HCT116 (cell line): ENCODE measurements at regions not wholly inside any gene's neighbourhood (a gene's known extent, or its start where the extent isn't known, plus 50 kb on each side); places are given as distances from the start of the nearest gene placed in this dataset.

ENCODE experiments used
- ATAC-seq: fragments of 200-7000 bp; cut with Tn5 transposase; 2 replicates; pipeline ENCODE4 v1.9.1; 2020; ENCODE audit warnings: mild to moderate bottlenecking, moderate library complexity
- BruUV-seq: library from RNA; stranded (reverse); fragments of 400-500 nt; replicated peaks from 2 replicates; lab custom pipeline; 2021; lab: Mats Ljungman, UMichigan
- CTCF ChIA-PET: fragments of 300-600 bp; sonication (Branson Sonifier 250); formaldehyde crosslinking; loops from one replicate; lab custom pipeline; 2021; ENCODE audit warnings: antibody characterized with exemption; lab: Charles Lee
- POLR2A ChIA-PET: fragments of 300-600, 350-600 bp; sonication (Branson Sonifier 250); formaldehyde crosslinking; loops from one replicate; lab custom pipeline; 2021; ENCODE audit warnings: antibody characterized with exemption; lab: Charles Lee
- RAD21 ChIA-PET, 2 experiments: fragments of 300-600 bp; sonication (Branson Sonifier 250); formaldehyde crosslinking; loops; one replicate each; lab custom pipeline; 2023; ENCODE audit warnings: low total read pairs in 2 of 2; ENCODE audit not compliant: uncharacterized antibody in 2 of 2, unreplicated experiment in 2 of 2, low non-redundant PET in 1 of 2; lab: Charles Lee
- DNase-seq: peaks from one replicate; pipeline ENCODE4 v3.0.0-alpha.2; 2010; ENCODE audit warnings: low read depth, low spot score
- H2AFZ ChIP-seq: fragments of 200-600 bp; shearing (Covaris generic), sonication (generic); 2 replicates; pipeline ENCODE4 v1.6.1; 2017; ENCODE audit warnings: low read depth, mixed run types, mixed read lengths, antibody characterized with exemption, low read length; ENCODE audit not compliant: poor library complexity, severe bottlenecking
- H3K27ac ChIP-seq: 2 replicates; pipeline ENCODE4 v1.5.1; 2012; ENCODE audit warnings: low read depth, low read length
- H3K27me3 ChIP-seq: fragments of 200-600 bp; sonication (generic); 2 replicates; pipeline ENCODE4 v1.6.1; 2016; ENCODE audit warnings: mixed run types, low read length, mixed read lengths; ENCODE audit not compliant: insufficient read depth
- H3K36me3 ChIP-seq, 2 experiments: fragments of 200-500 bp in 1 of 2; fragments of 200-600 bp in 1 of 2; sonication (Bioruptor generic) in 1 of 2; sonication (generic) in 1 of 2; 2 replicates each; pipeline versions ENCODE4 v1.5.1 to v1.6.1; 2014 to 2016; ENCODE audit warnings: low read length in 2 of 2, inconsistent platforms in 1 of 2, mixed read lengths in 1 of 2, mixed run types in 1 of 2; ENCODE audit not compliant: insufficient read depth in 2 of 2, control insufficient read depth in 1 of 2
- H3K4me1 ChIP-seq, 2 experiments: fragments of 200-600 bp in 1 of 2; sonication (generic) in 1 of 2; 2 replicates each; pipeline versions ENCODE4 v1.5.1 to v1.6.1; 2012 to 2017; ENCODE audit warnings: low read length in 2 of 2, inconsistent platforms in 1 of 2, mild to moderate bottlenecking in 1 of 2, mixed read lengths in 1 of 2, mixed run types in 1 of 2, moderate library complexity in 1 of 2; ENCODE audit not compliant: insufficient read depth in 2 of 2, control insufficient read depth in 1 of 2
- H3K4me2 ChIP-seq: fragments of 200-600 bp; sonication (generic); 2 replicates; pipeline ENCODE4 v1.6.1; 2017; ENCODE audit warnings: mixed run types, low read length, mixed read lengths
- H3K4me3 ChIP-seq, 2 experiments: fragments of 200-600 bp in 1 of 2; sonication (generic) in 1 of 2; replicated peaks in 1 of 2; 2 replicates each; pipeline ENCODE4 v1.5.1; 2011 to 2016; ENCODE audit warnings: low read length in 2 of 2, control low read depth in 1 of 2, low read depth in 1 of 2, mild to moderate bottlenecking in 1 of 2, mixed read lengths in 1 of 2, mixed run types in 1 of 2
- H3K79me2 ChIP-seq: fragments of 200-600 bp; sonication (generic); 2 replicates; pipeline ENCODE4 v1.6.1; 2017; ENCODE audit warnings: mild to moderate bottlenecking, mixed run types, low read length, moderate library complexity, mixed read lengths; ENCODE audit not compliant: insufficient read depth
- H3K9ac ChIP-seq: fragments of 200-600 bp; sonication (generic); 2 replicates; pipeline ENCODE4 v1.6.1; 2016; ENCODE audit warnings: low read length, mixed read lengths
- H3K9me2 ChIP-seq: fragments of 200-600 bp; sonication (generic), shearing (Covaris generic); 2 replicates; pipeline ENCODE4 v1.6.1; 2017; ENCODE audit warnings: mixed run types, mild to moderate bottlenecking, moderate library complexity; ENCODE audit not compliant: insufficient read depth
- H3K9me3 ChIP-seq, 2 experiments: fragments of 200-500 bp in 1 of 2; fragments of 200-600 bp in 1 of 2; sonication (Bioruptor generic) in 1 of 2; sonication (generic) in 1 of 2; 2 replicates each; pipeline ENCODE4 v1.6.1; 2014 to 2017; ENCODE audit warnings: low read length in 2 of 2, mixed read lengths in 2 of 2, inconsistent platforms in 1 of 2, low read depth in 1 of 2, mild to moderate bottlenecking in 1 of 2, mixed run types in 1 of 2, moderate library complexity in 1 of 2; ENCODE audit not compliant: control insufficient read depth in 1 of 2, insufficient read depth in 1 of 2
- H4K20me1 ChIP-seq: fragments of 200-600 bp; sonication (generic), shearing (Covaris generic); 2 replicates; pipeline ENCODE4 v1.6.1; 2017; ENCODE audit warnings: mixed run types, mild to moderate bottlenecking, moderate library complexity; ENCODE audit not compliant: insufficient read depth
- EGR1 ChIP-seq: IDR thresholded peaks from 2 replicates; pipeline ENCODE4 v1.6.1; 2012; ENCODE audit warnings: low read depth
- ELF1 ChIP-seq: IDR thresholded peaks from 2 replicates; pipeline ENCODE4 v1.6.1; 2012; ENCODE audit warnings: low read depth, borderline replicate concordance
- EZH2phosphoT487 ChIP-seq: fragments of 200-600 bp; IDR thresholded peaks from 2 replicates; pipeline ENCODE4 v1.6.1; 2018; ENCODE audit warnings: antibody characterized with exemption, borderline replicate concordance
- FOSL1 ChIP-seq: IDR thresholded peaks from 2 replicates; pipeline ENCODE4 v1.6.1; 2012; ENCODE audit warnings: low read depth
- POLR2A ChIP-seq: IDR thresholded peaks from 2 replicates; pipeline ENCODE4 v1.7.0; 2011; ENCODE audit warnings: borderline replicate concordance; ENCODE audit not compliant: insufficient read depth, insufficient read length; ENCODE audit errors: extremely low read depth
- POLR2AphosphoS5 ChIP-seq: IDR thresholded peaks from 2 replicates; pipeline ENCODE4 v1.6.1; 2011; ENCODE audit warnings: mild to moderate bottlenecking, low read depth, low read length, moderate library complexity
- SIN3A ChIP-seq: IDR thresholded peaks from 2 replicates; pipeline ENCODE4 v1.6.1; 2012; ENCODE audit warnings: low read depth
- YY1 ChIP-seq: IDR thresholded peaks from 2 replicates; pipeline ENCODE4 v1.6.1; 2011; ENCODE audit warnings: low read length, low read depth, moderate library complexity, mild to moderate bottlenecking; ENCODE audit not compliant: insufficient replicate concordance; ENCODE audit errors: extremely low read depth
- ZNF274 ChIP-seq: fragments of 200-500 bp; sonication (Bioruptor generic); IDR thresholded peaks from 2 replicates; pipeline ENCODE4 v1.6.1; 2014; ENCODE audit warnings: mild to moderate bottlenecking, low read depth, low read length, inconsistent platforms
- intact Hi-C: fragments of 100-400 bp; cut with micrococcal nuclease; formaldehyde crosslinking; loops from 2 replicates; pipeline ENCODE4 v1.10.0; 2022
- TF ChIP-seq, protein P1 (sequence below): IDR thresholded peaks from 2 replicates; pipeline ENCODE4 v1.6.1; 2012; ENCODE audit warnings: low read depth

DNA sequence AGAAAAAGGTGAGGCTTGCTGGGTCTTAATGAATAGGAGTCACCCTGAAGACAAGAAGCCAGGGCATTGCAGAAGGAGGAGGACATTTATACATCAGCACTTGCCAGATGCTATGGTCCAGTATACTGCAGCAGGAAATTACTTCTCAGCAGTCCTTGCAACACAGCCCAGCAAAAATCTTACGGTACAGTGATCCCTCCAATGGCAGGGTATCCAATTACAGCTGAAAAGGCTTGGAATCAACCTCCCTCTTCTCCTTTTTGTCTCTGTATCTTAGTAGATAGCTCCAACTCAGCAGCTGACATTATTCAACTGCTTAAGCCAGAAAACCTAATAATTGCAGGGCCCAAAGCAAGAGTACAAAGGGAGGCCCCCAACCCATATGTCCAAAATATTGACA is 128.3 kb upstream of the COBL start:
- BruUV-seq: no TSS peak
- Histone ChIP-seq H3K36me3 (no peaks in the 10 kb centered on the region), H3K9me2 (no peaks in the 10 kb centered on the region), H3K4me1 (no peaks in the 10 kb centered on the region), H3K9ac (no peak overlapping the region), H3K79me2 (no peaks in the 10 kb centered on the region), H2AFZ (no peak overlapping the region), H3K4me2 (no peak overlapping the region), H3K27ac (no peak overlapping the region), H3K9me3 (no peaks in the 10 kb centered on the region), H3K27me3 (no peaks in the 10 kb centered on the region), H3K4me3 (no peak overlapping the region), H4K20me1 (no peaks in the 10 kb centered on the region)
- DNase-seq (no peak), ATAC-seq (no peak)
- intact Hi-C loops: no loop called here
- ChIA-PET POLR2A (no interaction called here), RAD21 (no interaction called here), CTCF (interaction anchor here (0.9 to 1.0 kb wide), 2 partner anchors 15 to 17 kb away, joined by 3 to 4 read pairs; no protein-coding TSS in a partner anchor)
- TF ChIP-seq POLR2A (no peak), ELF1 (no peak), SIN3A (no peak), POLR2AphosphoS5 (no peak), YY1 (no peak), EZH2phosphoT487 (no peak), ZNF274 (no peak), FOSL1 (no peak), EGR1 (no peak)
- TF ChIP-seq, protein P1, sequence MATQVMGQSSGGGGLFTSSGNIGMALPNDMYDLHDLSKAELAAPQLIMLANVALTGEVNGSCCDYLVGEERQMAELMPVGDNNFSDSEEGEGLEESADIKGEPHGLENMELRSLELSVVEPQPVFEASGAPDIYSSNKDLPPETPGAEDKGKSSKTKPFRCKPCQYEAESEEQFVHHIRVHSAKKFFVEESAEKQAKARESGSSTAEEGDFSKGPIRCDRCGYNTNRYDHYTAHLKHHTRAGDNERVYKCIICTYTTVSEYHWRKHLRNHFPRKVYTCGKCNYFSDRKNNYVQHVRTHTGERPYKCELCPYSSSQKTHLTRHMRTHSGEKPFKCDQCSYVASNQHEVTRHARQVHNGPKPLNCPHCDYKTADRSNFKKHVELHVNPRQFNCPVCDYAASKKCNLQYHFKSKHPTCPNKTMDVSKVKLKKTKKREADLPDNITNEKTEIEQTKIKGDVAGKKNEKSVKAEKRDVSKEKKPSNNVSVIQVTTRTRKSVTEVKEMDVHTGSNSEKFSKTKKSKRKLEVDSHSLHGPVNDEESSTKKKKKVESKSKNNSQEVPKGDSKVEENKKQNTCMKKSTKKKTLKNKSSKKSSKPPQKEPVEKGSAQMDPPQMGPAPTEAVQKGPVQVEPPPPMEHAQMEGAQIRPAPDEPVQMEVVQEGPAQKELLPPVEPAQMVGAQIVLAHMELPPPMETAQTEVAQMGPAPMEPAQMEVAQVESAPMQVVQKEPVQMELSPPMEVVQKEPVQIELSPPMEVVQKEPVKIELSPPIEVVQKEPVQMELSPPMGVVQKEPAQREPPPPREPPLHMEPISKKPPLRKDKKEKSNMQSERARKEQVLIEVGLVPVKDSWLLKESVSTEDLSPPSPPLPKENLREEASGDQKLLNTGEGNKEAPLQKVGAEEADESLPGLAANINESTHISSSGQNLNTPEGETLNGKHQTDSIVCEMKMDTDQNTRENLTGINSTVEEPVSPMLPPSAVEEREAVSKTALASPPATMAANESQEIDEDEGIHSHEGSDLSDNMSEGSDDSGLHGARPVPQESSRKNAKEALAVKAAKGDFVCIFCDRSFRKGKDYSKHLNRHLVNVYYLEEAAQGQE: no peak
